B cell (primary cell): ENCODE measurements at regions not wholly inside any gene's neighbourhood (a gene's known extent, or its start where the extent isn't known, plus 50 kb on each side); places are given as distances from the start of the nearest gene placed in this dataset.

Experiments
- ATAC-seq: fragments of 200-7000 bp; cut with Tn5 transposase; one replicate; pipeline ENCODE4 v1.10.0; 2021; ENCODE audit warnings: low read depth, mild to moderate bottlenecking, moderate number of reproducible peaks, moderate library complexity
- CTCF ChIA-PET: fragments of 350-600 bp; sonication (Branson Sonifier 250); formaldehyde crosslinking; loops from one replicate; lab custom pipeline; 2021; ENCODE audit warnings: antibody characterized with exemption, inconsistent platforms; lab: Charles Lee
- POLR2A ChIA-PET: fragments of 350-600 bp; sonication (Branson Sonifier 250); formaldehyde crosslinking; loops from one replicate; lab custom pipeline; 2021; ENCODE audit warnings: antibody characterized with exemption; lab: Charles Lee
- DNase-seq: peaks from one replicate; pipeline ENCODE4 v3.0.0; 2013
- H2AFZ ChIP-seq: 2 replicates; pipeline ENCODE4 v1.6.1; 2012; ENCODE audit warnings: mild to moderate bottlenecking, low read depth, low read length; ENCODE audit not compliant: insufficient read depth, poor library complexity, severe bottlenecking
- H3K27ac ChIP-seq, 2 donors: 1 replicate in 1 of 2; 2 replicates in 1 of 2; pipeline ENCODE4 v1.5.1; 2012 to 2013; ENCODE audit warnings: low read length in 2 of 2, mild to moderate bottlenecking in 2 of 2, moderate library complexity in 1 of 2
- H3K27me3 ChIP-seq, 4 experiments: fragments of 200-600 bp in 1 of 4; sonication (generic) in 1 of 4; replicated peaks in 1 of 4; 1 replicate in 2 of 4; 2 replicates in 2 of 4; pipeline versions ENCODE4 v1.6.1 to v1.7.0; 2013 to 2016; ENCODE audit warnings: low read length in 3 of 4, mild to moderate bottlenecking in 2 of 4, mixed read lengths in 1 of 4, moderate library complexity in 1 of 4; ENCODE audit not compliant: insufficient read depth in 4 of 4, control insufficient read depth in 3 of 4; ENCODE audit errors: control extremely low read depth in 1 of 4
- H3K36me3 ChIP-seq, 2 experiments: replicated peaks in 1 of 2; 1 replicate in 1 of 2; 2 replicates in 1 of 2; pipeline versions ENCODE4 v1.6.1 to v1.7.1; 2013; ENCODE audit warnings: low read length in 1 of 2; ENCODE audit not compliant: insufficient read depth in 2 of 2, control insufficient read depth in 1 of 2; ENCODE audit errors: control extremely low read depth in 1 of 2, extremely low read depth in 1 of 2
- H3K4me1 ChIP-seq, 2 donors: fragments of 200-600 bp in 1 of 2; sonication (generic) in 1 of 2; 1 replicate in 1 of 2; 2 replicates in 1 of 2; pipeline versions ENCODE4 v1.5.1 to v1.6.1; 2013 to 2017; ENCODE audit warnings: low read length in 2 of 2; ENCODE audit not compliant: control insufficient read depth in 2 of 2, insufficient read depth in 2 of 2
- H3K4me2 ChIP-seq: replicated peaks from 2 replicates; pipeline ENCODE3; 2012; ENCODE audit warnings: mild to moderate bottlenecking, low read depth, low read length; ENCODE audit not compliant: poor library complexity, severe bottlenecking
- H3K4me3 ChIP-seq, 5 experiments: fragments of 200-600 bp in 1 of 5; sonication (generic) in 1 of 5; 1 replicate in 3 of 5; 2 replicates in 2 of 5; pipeline versions ENCODE4 v1.5.1 to v1.7.0; 2011 to 2016; ENCODE audit warnings: low read length in 4 of 5, mild to moderate bottlenecking in 4 of 5, low read depth in 2 of 5, control low read depth in 1 of 5, moderate library complexity in 1 of 5; ENCODE audit not compliant: insufficient read depth in 1 of 5; ENCODE audit errors: control extremely low read depth in 1 of 5, extremely low read depth in 1 of 5
- H3K79me2 ChIP-seq: fragments of 200-600 bp; sonication (generic); one replicate; pipeline ENCODE4 v1.6.0; 2016; ENCODE audit warnings: low read length; ENCODE audit not compliant: control insufficient read depth, insufficient read depth
- H3K9ac ChIP-seq: fragments of 200-600 bp; sonication (generic); 2 replicates; pipeline ENCODE4 v1.6.1; 2017; ENCODE audit warnings: mild to moderate bottlenecking, low read length, moderate library complexity
- H3K9me3 ChIP-seq, 3 donors: one replicate each; pipeline versions ENCODE4 v1.6.1 to v1.7.1; 2013; ENCODE audit warnings: low read length in 2 of 3; ENCODE audit not compliant: control insufficient read depth in 2 of 3, insufficient read depth in 1 of 3; ENCODE audit errors: control extremely low read depth in 1 of 3
- H4K20me1 ChIP-seq: 2 replicates; pipeline ENCODE4 v1.6.0; 2012; ENCODE audit warnings: mild to moderate bottlenecking, low read length; ENCODE audit not compliant: insufficient read depth, control insufficient read depth, poor library complexity, severe bottlenecking
- H3K27ac Mint-ChIP-seq: one replicate; pipeline ENCODE4 v1.8.0; 2021; ENCODE audit warnings: mixed read lengths
- H3K27me3 Mint-ChIP-seq: one replicate; pipeline ENCODE4 v1.8.0; 2021; ENCODE audit warnings: mixed read lengths
- H3K4me1 Mint-ChIP-seq: one replicate; pipeline ENCODE4 v1.8.0; 2021; ENCODE audit warnings: mixed read lengths
- H3K4me3 Mint-ChIP-seq: one replicate; pipeline ENCODE4 v1.8.0; 2021; ENCODE audit warnings: mixed read lengths
- H3K9me3 Mint-ChIP-seq: one replicate; pipeline ENCODE4 v1.8.0; 2022; ENCODE audit warnings: mixed read lengths; ENCODE audit not compliant: insufficient read depth
- CTCF ChIP-seq: fragments of 200-600 bp; IDR thresholded peaks from one replicate; pipeline ENCODE4 v1.8.0; 2022; ENCODE audit warnings: antibody characterized with exemption, mild to moderate bottlenecking
- EZH2 ChIP-seq: IDR thresholded peaks from 2 replicates; pipeline ENCODE4 v1.6.1; 2012; ENCODE audit warnings: borderline replicate concordance, low read depth, mild to moderate bottlenecking, moderate library complexity, low read length; ENCODE audit not compliant: insufficient read depth, poor library complexity, severe bottlenecking
- whole genome bisulfite sequencing: methylation state at CpG from one replicate; pipeline ENCODE4 v1.1.5; 2013; ENCODE audit warnings: missing lambda C conversion rate; ENCODE audit not compliant: insufficient coverage; 5-methylcytosine and 5-hydroxymethylcytosine counted together
- intact Hi-C: fragments of 100-400 bp; cut with micrococcal nuclease; formaldehyde crosslinking; loops from one replicate; pipeline ENCODE4 v1.10.0; 2022

- POLR2A ChIA-PET, result no interaction called here
- ATAC-seq, result no peak
- H3K4me3 Mint-ChIP-seq, result no peak overlapping the region
These were observed 166.8 kb downstream of the IRX2 start for GRCh38 chr5:2584579-2585269.

GRCh38 chr5:2582507-2582906 lies 169.0 kb downstream of the IRX2 start:
- Histone ChIP-seq H3K4me1 (no peaks in the 10 kb centered on the region), H3K9me3 (peaks cover 0 to 48% (median 0%) of the 10 kb centered on the region in 3 donors), H3K36me3 (no peaks in the 10 kb centered on the region), H3K27me3 (no peaks in the 10 kb centered on the region), H4K20me1 (no peaks in the 10 kb centered on the region), H2AFZ (no peak overlapping the region), H3K27ac (no peak overlapping the region), H3K79me2 (no peaks in the 10 kb centered on the region), H3K4me2 (no peak overlapping the region), H3K4me3 (no peak overlapping the region), H3K9ac (no peak overlapping the region)
- no peak for DNase-seq
- no peak for ATAC-seq
- 96% methylated on average over 4 of the region's 4 CpGs for WGBS
- intact Hi-C loops, result no loop called here
- Mint-ChIP-seq H3K9me3 (no peaks in the 10 kb centered on the region), H3K4me1 (no peaks in the 10 kb centered on the region), H3K4me3 (no peak overlapping the region), H3K27me3 (no peaks in the 10 kb centered on the region), H3K27ac (no peak overlapping the region)
- ChIA-PET CTCF (no interaction called here), POLR2A (no interaction called here)
- TF ChIP-seq CTCF (no peak), EZH2 (no peak)

More at GRCh38 chr5:2584579-2585269, 166.8 kb downstream of the IRX2 start:
- H4K20me1 ChIP-seq, result no peaks in the 10 kb centered on the region
- H3K4me3 ChIP-seq, result no peak overlapping the region
- no peaks in the 10 kb centered on the region for H3K4me1 ChIP-seq
- H3K27me3 Mint-ChIP-seq, result no peaks in the 10 kb centered on the region
- H2AFZ ChIP-seq, result no peak overlapping the region
- no peaks in the 10 kb centered on the region for H3K79me2 ChIP-seq
- H3K9me3 ChIP-seq, result peaks cover 0 to 36% (median 0%) of the 10 kb centered on the region in 3 donors
- no peaks in the 10 kb centered on the region for H3K4me1 Mint-ChIP-seq
- H3K9me3 Mint-ChIP-seq, result no peaks in the 10 kb centered on the region
- CTCF ChIA-PET, result no interaction called here
- DNase-seq, result no peak
- intact Hi-C loops, result no loop called here
- WGBS, result 79% methylated on average over 3 of the region's 3 CpGs
- TF ChIP-seq CTCF (no peak), EZH2 (no peak)
- H3K27me3 ChIP-seq, result no peaks in the 10 kb centered on the region
- no peaks in the 10 kb centered on the region for H3K36me3 ChIP-seq
- H3K9ac ChIP-seq, result no peak overlapping the region
- H3K27ac ChIP-seq, result no peak overlapping the region
- no peak overlapping the region for H3K27ac Mint-ChIP-seq
- no peak overlapping the region for H3K4me2 ChIP-seq
